Gastrocnemius medialis (tissue), 4 donors: ENCODE measurements at regions not wholly inside any gene's neighbourhood (a gene's known extent, or its start where the extent isn't known, plus 50 kb on each side); places are given as distances from the start of the nearest gene placed in this dataset.

Experiments used
- ATAC-seq, 2 donors: fragments of 150-250 bp; one replicate each; pipeline ENCODE4 v1.9.1; 2016
- DNase-seq, 2 donors: peaks; one replicate each; pipeline ENCODE4 v3.0.0-alpha.2; 2019
- H3K27ac ChIP-seq, 4 donors: fragments of 200-600 bp; sonication (generic); 1 replicate in 1 of 4; 2 replicates in 3 of 4; pipeline ENCODE4 v1.5.1; 2016 to 2018; ENCODE audit warnings: mild to moderate bottlenecking in 2 of 4, moderate library complexity in 1 of 4
- H3K27me3 ChIP-seq, 3 donors: fragments of 200-600 bp; sonication (generic) in 2 of 3; 1 replicate in 1 of 3; 2 replicates in 2 of 3; pipeline versions ENCODE4 v1.5.1 to v1.6.0; 2016 to 2019; ENCODE audit warnings: mild to moderate bottlenecking in 1 of 3, moderate library complexity in 1 of 3
- H3K36me3 ChIP-seq, 2 donors: fragments of 200-600 bp; sonication (generic) in 1 of 2; one replicate each; pipeline ENCODE4 v1.5.1; 2017 to 2018
- H3K4me1 ChIP-seq, 2 donors: fragments of 200-600 bp; sonication (generic) in 1 of 2; one replicate each; pipeline ENCODE4 v1.5.1; 2016 to 2017; ENCODE audit warnings: mild to moderate bottlenecking in 2 of 2
- H3K4me3 ChIP-seq, 4 donors: fragments of 200-600 bp; sonication (generic) in 3 of 4; 1 replicate in 1 of 4; 2 replicates in 3 of 4; pipeline ENCODE4 v1.5.1; 2016 to 2019; ENCODE audit warnings: mild to moderate bottlenecking in 2 of 4
- H3K9me3 ChIP-seq, 3 donors: fragments of 200-600 bp; sonication (generic) in 2 of 3; 1 replicate in 1 of 3; 2 replicates in 2 of 3; pipeline ENCODE4 v1.5.1; 2016 to 2019
- CTCF ChIP-seq, 5 experiments: fragments of 450-650 bp in 3 of 5; fragments of 200-600 bp in 2 of 5; sonication (generic) in 2 of 5; IDR thresholded peaks in 4 of 5; conservative IDR thresholded peaks in 1 of 5; 1 replicate in 4 of 5; 2 replicates in 1 of 5; pipeline ENCODE4 v1.5.1; 2016 to 2019; ENCODE audit warnings: antibody characterized with exemption in 5 of 5, mild to moderate bottlenecking in 3 of 5, moderate library complexity in 3 of 5
- POLR2A ChIP-seq, 2 donors: fragments of 450-650 bp; IDR thresholded peaks; one replicate each; pipeline ENCODE4 v1.6.1; 2017; ENCODE audit warnings: antibody characterized with exemption in 2 of 2, mild to moderate bottlenecking in 2 of 2, moderate library complexity in 2 of 2
- in situ Hi-C, 4 donors: fragments of 200-750 bp; cut with MboI; loops; one replicate each; pipeline versions ENCODE4 v1.15.0 to v1.8.0; 2017; ENCODE audit warnings: low sequenced_read_pairs in 4 of 4
- intact Hi-C: fragments of 100-400 bp; cut with DNase I; formaldehyde crosslinking; loops from one replicate; pipeline ENCODE4 v1.15.1; 2023; ENCODE audit warnings: low total_unique reads

GRCh38 chr11:10926801-10927211 lies 69.0 kb upstream of the ZBED5 start:
- no peak for DNase-seq
- in situ Hi-C loops, result loop anchor here in 1 of 4 donors (25.0 kb wide), 1 partner anchor 860 kb away; no protein-coding TSS in a partner anchor
- Histone ChIP-seq H3K9me3 (no peaks in the 10 kb centered on the region), H3K4me3 (no peak overlapping the region), H3K27me3 (no peaks in the 10 kb centered on the region), H3K27ac (no peak overlapping the region), H3K36me3 (no peaks in the 10 kb centered on the region), H3K4me1 (peaks cover 23 to 31% of the 10 kb centered on the region in 2 donors)
- ATAC-seq, result no peak
- intact Hi-C loops, result no loop called here
- TF ChIP-seq POLR2A (IDR thresholded peaks at IDR 0.05) (no peak), CTCF (IDR thresholded peaks at IDR 0.05 in 4 of 5, conservative IDR thresholded peaks at IDR 0.05 in 1 of 5) (no peak)

DNA sequence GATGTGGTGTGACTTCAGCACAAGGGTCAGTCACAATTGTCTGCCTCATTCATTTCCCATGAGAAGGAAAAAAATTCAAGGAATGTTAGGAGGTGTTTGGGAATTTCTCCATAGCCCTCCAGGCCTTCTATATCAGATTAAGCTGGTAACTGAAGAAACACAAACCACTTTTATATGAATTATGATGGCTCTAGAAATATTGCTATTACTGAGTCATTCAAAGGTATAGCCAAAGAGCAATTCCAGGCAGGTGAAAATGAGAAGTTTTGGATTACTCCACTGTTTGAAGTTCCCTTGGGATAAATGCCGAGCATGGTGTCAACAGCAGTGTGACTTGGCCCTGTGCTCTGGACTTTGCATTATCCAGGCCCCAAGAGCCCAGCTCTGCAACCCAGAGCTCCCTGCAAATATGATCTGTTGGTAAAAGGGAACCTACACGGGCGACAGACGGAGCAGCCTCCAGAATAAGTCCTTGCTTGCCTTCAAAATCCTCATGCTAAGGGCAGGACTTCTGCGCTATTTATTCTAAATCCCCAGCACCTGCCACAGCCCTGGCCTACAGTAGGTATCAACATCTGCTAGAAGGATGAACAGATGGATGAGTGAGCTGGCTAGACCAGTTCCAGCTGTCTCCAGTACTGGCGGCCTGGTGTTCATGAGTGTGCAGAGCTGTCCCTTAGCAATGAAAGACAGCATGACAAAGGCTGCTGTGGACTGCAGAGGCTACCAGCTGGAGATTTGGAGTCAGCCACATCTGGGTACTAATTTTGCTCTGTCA lies 67.5 kb upstream of the ZBED5 start:
- ATAC-seq, result peak; percentile 20 to 63
- TF ChIP-seq CTCF (IDR thresholded peaks at IDR 0.05 in 4 of 5, conservative IDR thresholded peaks at IDR 0.05 in 1 of 5) (no peak), POLR2A (IDR thresholded peaks at IDR 0.05) (no peak)
- intact Hi-C loops (no loop called here), in situ Hi-C loops (loop anchor here in 1 of 4 donors (25.0 kb wide), 1 partner anchor 862 kb away; no protein-coding TSS in a partner anchor)
- DNase-seq, result peak in 1 of 2 donors; percentile 29
- Histone ChIP-seq H3K4me3 (no peak overlapping the region), H3K9me3 (no peaks in the 10 kb centered on the region), H3K27ac (peak overlapping the region in 1 of 4 donors; percentile 53), H3K4me1 (peaks cover 22 to 29% of the 10 kb centered on the region in 2 donors), H3K36me3 (no peaks in the 10 kb centered on the region), H3K27me3 (no peaks in the 10 kb centered on the region)

DNA sequence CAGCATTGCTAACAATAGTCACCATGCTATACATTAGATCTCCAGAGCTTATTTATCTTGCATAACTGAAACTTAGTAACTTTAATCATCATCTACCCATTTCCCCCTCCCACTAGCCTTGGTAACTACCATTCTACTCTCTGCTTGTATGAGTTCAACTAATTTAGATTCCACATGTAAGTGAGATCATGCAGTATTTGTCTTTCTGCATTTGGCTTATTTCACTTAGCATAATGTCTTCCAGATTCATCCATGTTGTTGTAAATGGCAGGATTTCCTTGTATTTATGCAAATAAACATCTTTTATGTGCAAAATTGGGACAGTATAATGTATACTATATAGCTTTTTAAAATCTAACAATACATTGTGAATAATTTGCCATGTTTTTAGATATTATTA lies 66.0 kb upstream of the ZBED5 start:
- Histone ChIP-seq H3K4me3 (no peak overlapping the region), H3K4me1 (peaks cover 22 to 29% of the 10 kb centered on the region in 2 donors), H3K27me3 (no peaks in the 10 kb centered on the region), H3K36me3 (no peaks in the 10 kb centered on the region), H3K27ac (no peak overlapping the region), H3K9me3 (no peaks in the 10 kb centered on the region)
- intact Hi-C loops, result no loop called here
- TF ChIP-seq POLR2A (IDR thresholded peaks at IDR 0.05) (no peak), CTCF (IDR thresholded peaks at IDR 0.05 in 4 of 5, conservative IDR thresholded peaks at IDR 0.05 in 1 of 5) (no peak)
- ATAC-seq, result no peak
- in situ Hi-C loops, result no loop called here
- no peak for DNase-seq

- no peaks in the 10 kb centered on the region for H3K9me3 ChIP-seq
- H3K36me3 ChIP-seq, result no peaks in the 10 kb centered on the region
- intact Hi-C loops (no loop called here), in situ Hi-C loops (no loop called here)
- no peak for TF ChIP-seq CTCF (IDR thresholded peaks at IDR 0.05 in 4 of 5, conservative IDR thresholded peaks at IDR 0.05 in 1 of 5)
- no peak for TF ChIP-seq POLR2A (IDR thresholded peaks at IDR 0.05)
- H3K27ac ChIP-seq, result no peak overlapping the region
- ATAC-seq (peak in 1 of 2 donors; percentile 18), DNase-seq (no peak)
- no peaks in the 10 kb centered on the region for H3K27me3 ChIP-seq
- H3K4me1 ChIP-seq, result peaks cover 22 to 27% of the 10 kb centered on the region in 2 donors
- no peak overlapping the region for H3K4me3 ChIP-seq
Measured at GRCh38 chr11:10922892-10923291, 65.0 kb upstream of the ZBED5 start.
